SKM-1 treated with dmso at 0.1 percent for 144 hours (cell line): ENCODE measurements at regions not wholly inside any gene's neighbourhood (a gene's known extent, or its start where the extent isn't known, plus 50 kb on each side); places are given as distances from the start of the nearest gene placed in this dataset.

Source experiments
- DNase-seq: peaks from one replicate; lab custom pipeline; 2025; ENCODE audit not compliant: unreplicated experiment; lab: John Stamatoyannopoulos, UW

DNA sequence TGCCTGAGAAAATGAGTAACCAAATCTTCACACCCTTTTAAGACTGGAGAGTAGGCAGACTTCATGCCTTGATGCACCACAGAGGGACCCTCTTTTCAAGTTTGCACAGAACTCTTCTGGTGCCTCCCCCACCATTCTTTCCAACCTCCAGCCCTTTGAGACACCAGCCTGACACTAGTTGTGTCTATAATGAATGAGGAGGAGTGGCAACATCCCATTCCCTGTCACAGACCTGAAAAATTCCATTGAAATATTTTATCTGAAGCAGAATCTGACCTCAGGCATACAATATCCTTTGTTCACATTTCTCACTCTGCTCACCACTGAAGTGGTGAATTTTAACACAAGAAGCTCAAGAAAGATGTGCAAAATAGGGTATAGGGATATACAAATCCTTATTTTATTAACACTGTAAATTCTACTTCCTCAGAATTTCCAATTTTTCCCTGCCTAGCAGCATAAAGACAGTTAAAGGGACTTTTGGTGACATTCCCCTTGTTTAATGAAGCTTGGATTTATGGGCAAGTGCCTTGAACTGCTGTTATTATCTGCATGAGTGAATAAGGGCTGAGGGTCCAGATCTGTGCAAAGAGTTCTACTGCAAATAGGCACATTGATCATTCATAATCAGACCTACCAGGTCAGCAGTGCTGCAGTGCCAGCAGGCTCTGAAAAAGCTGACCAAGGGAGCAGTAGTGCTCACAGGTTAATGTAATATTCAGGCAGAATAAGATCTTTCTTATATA lies 149.9 kb upstream of the PAQR3 start:
- DNase-seq = no peak

DNA sequence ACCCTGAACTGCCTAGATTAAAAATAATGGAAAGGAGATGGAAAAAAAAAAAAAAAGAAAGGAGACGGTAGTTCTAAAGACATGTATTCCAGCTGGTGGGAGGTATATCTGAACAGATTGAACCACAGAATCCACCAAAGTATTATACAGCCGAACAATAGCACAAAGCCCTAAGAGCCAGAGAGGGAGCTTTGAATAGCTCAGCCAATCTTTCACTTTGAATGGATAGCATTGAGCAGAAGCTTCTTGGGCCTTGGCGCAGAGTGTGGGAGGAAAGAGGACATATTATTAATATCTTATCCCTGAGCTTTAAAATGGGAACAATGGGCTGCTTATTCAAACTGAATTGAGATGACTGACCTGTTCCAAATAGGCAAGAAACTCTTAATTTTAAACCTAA lies 147.8 kb upstream of the PAQR3 start:
- DNase-seq = no peak

DNA sequence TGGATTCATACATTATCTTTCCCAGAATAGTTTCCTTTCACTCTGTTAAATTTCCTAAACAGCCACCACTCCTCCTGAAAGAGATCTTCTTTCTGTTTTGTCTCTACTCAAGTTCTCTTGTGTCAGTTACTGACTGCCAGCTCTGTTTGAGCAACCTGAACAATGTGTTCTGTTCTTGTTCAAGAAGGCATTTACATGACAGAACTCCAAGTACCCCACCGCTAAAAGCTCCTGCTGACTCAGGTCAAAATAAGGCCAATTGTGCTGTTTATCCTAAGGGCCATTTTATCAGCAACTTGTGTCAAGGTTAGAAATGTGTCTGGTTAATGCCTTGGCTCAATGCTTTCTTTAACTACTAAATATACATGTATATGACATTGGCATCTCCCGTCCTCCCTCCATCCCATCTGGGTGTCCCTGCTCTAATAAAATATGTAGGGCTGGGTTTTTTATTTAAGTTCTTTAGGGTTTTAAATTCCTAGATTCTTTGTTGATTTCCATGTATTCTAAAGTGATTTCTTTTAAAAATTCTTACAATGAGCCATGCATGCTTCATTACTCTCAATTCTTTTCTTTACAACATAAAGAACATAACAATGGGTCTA lies 144.3 kb upstream of the PAQR3 start:
- DNase-seq = no peak

DNA sequence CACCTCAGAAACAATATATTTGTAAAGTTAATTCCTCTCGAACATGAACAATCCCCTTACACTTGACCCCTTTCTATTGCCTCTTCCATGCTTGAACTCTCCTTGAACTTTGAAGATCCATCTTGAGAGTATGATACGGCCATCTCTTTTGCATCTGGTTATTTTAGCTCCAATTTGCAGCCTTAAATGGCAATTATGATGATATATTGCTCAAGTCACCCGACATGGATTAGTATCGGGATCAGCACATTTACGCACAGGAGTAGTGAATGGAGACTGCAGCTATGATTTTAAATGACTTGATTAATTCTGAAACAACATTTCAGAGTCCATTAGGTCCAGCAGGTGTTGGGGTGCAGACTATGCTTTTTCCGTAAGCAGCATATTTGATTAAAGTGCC lies 143.8 kb upstream of the PAQR3 start:
- no peak for DNase-seq

DNA sequence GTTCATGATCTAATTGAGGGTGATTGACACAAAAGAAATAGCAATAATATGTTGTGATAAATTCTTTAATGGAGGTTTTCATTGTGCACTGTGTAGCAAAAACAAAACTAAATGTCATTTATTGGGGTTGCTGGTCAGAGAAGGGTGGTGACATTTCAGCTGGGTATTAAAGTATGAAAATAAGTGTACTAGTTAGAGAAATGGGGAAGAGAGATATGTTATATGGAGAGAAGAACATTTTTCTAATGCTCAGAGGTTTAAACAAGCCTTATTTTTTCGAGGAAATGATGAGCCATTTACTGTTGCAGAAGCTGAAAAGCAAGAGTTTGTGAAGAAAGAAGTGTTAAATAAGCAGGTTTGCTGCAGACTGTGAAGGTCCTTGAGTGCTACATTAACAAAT lies 142.7 kb upstream of the PAQR3 start:
- no peak for DNase-seq

DNA sequence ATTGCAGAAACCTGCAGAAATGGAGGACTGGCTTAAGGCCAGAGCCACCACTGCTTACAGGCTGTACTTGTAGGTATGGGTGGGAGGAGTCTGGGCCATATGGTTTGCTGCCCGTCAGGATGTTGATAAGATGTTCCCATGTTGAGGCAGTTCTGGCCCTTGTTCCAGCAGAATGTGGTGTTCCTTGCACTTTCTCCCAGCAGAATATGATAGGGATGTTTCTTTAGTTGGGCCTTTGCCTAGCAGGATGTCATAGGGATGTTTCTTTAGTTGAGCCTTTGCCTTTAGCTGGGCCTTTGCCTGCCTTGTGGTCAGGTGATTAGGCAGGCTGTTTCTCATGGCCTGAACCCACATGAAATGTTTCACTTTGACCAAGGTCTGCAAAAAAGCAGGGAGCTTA lies 139.1 kb upstream of the PAQR3 start:
- no peak for DNase-seq

DNA sequence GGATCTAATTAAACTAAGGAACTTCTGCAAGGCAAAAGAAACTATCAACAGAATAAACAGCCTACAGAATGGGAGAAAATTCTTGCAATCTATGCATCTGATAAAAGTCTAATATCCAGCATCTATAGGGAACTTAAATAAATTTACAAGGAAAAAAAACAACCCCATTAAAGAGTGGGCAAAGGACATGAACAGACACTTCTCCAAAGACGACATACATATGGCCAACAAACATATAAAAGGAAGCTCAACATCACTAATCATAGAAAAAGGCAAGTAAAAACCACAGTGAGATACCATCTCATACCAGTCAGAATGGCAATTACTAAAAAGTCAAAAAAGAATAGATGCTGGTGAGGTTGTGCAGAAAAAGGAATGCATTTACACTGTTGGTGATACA lies 134.8 kb upstream of the PAQR3 start:
- DNase-seq = no peak

DNA sequence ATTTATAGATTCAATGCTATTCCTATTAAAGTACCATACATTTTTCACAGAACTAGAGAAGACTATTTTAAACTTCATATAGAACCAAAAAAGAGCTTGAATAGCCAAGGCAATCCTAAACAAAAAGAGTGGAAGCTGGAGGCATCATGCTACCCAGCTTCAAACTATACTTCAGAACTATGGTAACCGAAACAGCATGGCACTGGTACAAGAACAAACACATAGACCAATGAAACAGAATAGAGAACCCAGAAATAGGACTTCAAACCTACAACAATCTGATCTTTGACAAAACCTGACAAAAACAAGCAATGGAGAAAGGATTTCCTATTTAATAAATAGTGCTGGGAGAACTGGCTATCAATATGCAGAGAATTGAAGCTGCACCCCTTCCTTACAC lies 134.2 kb upstream of the PAQR3 start:
- DNase-seq = no peak

DNA sequence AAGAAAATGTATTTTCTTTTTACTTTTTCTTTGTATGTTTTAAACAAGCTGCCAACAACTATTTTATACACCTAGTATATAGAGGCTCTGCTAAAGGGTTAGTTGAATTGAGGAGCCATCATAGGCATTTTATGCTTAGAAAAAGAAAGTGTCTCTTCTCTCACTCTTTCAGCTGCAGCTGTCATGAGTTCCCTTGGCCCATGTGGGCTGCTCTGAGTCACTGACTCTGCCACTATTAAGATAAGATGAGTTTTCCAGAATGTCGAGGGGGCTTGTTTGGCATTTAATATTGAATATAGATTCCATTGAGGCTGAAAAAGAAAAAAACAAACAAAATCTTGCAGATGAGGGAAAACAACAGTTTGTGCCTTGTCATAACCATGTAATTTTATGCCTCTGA lies 126.0 kb upstream of the PAQR3 start:
- DNase-seq = no peak

DNA sequence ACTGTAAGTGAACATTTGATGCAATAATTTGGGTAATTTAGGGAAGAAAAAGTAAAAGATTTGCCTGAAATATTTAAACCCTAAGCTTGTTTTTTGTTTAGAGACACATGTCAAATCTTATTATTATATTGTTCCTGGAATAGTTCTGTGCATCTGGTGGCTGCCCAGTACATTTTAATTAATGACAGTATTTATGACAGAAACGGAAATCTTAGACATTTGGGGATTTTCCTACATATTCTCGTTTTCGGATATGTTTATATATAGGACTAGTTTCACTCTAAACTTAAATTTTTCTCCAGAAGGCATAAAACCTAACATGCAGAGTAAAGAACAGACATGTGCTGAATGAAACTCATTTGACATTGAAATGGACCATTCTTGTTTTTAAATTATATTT lies 125.6 kb upstream of the PAQR3 start:
- DNase-seq = no peak

DNA sequence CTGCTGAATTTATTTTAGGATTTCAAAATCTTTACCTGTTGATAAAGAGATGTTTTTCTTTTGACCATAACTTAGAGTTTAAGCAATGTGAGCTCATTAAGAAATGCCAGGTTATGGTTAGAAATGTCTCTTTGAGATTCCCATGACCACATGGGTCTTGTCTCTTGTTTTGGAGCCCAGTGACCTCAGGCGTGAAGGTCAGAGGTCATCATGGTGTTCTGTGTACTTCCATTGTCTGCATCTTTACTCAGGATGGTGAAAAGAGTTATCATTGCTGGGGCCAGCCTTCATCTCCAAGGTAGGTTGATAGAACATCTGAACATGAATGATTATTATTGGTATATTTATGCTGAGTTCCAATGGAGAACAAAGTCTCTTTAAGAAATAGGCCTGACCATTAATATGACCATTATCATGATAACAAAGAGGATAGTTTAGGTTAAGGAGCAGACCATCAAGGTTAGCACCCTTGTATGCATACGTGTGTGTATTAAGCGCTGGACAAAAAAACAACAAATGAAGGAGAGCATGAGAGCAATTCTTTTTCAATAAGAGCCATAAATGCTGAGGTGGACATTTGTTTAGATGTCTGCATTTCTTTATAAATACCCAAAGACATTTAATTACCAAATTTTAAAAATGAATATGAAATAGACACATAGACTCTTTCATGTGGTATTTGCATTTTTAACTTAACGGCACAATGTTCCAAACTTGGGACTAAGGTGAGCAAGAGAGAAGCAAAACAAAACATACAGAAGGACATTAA lies 120.6 kb upstream of the PAQR3 start:
- no peak for DNase-seq

DNA sequence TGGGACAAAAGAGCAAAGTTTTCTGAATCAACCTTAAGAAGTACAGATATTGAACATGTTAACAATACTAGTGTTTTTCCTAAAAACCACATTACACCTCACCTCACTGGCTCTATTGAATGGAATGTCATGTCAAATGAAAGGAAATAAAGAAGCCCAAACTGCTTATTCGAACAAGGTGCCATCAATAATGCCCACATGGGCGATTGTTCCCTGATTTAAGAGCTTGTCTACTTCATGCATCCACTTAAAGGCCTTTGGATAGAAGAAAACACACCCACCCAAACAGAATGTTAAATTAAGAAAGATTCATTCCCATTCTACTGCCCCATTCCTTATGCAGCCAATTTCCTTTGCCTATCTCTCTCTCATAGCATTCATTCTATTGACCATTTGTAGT lies 118.5 kb upstream of the PAQR3 start:
- no peak for DNase-seq

DNA sequence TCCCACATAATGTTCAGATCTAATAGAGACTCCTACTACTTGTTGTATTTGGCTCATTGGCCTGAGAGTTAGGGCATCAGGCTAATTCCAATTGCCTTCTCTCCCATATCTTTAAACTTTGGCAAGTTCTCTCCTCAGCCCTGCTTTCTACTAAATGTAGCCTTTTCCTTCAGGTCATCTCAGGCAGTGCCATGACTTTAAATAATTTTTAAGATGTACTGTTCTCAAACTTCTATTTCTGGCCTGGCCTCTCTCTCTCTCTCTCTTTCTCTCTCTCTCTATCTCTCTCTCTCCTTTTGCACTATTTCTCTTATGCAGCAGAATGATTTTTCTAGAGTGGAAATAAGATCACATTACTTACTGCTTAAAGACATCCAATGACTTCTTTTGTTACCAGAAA lies 114.5 kb upstream of the PAQR3 start:
- DNase-seq = no peak

DNA sequence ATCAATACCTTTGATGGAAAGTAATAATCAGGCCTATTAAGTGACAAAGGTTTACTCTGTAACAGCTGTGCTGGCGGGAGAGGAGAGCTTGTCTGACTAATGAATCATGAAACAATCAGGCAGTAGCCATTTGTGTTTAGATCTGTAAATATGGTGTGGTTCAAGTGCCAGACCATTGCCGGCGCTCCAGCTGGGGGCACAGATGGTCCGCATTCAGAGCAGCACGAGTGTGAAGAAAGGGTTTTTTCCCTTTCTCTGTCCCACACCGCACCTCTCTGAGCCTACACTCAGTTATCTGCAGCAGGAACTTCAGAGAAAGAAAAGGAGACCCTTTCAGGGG lies 111.3 kb upstream of the PAQR3 start:
- DNase-seq = no peak

DNA sequence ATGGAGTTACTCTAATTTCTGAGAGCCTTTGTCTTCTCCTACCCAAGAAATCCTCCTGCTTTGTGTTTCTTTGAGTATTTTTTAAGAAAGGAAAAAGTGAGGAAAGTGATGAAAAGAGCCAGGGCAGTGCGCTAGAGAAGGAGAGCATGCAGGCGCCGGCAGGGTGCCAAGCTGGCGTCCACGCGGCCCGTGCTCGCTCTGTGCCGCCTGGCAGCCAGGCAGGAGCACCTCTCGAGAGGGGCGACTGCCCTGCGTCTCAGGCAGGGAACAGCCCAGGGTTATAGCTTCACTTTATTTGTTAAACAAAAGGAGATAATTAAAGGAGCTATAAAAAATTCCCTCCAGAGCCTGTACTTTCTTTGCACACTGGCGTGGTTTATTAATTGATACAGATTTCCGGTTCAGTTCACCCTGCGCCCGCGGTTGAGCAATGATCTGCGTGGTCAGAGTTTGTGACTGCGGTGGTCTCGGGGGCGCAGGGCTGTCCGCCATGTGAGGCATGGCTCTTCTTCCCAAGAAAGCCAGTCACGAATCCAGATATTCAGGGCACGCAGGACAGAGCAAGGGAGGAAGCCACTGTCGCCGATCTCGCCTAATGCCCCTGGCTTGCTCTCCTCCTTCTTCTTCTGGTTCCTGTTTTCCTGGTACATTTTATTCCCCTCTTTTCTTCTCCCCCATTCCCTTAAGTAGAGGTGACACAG lies 110.8 kb upstream of the PAQR3 start:
- no peak for DNase-seq

DNA sequence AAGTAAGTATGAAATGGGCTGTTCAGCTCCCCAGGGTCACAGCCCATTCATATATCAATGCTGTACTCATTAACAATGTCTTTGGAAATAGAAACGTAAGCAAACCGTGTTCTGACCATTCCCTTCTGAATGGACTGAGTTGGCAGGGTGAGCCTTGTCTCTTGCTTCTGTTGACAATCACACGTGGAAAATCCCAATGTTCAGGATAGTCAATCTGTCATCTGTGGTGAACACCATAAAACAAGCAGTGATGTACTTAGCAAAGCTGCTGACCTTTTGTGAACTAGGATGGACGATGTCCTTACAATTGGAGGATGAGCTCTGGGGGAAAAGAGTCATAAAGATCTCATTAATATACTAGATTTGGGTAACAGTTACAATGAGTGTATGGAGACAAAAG lies 109.6 kb upstream of the PAQR3 start:
- DNase-seq = no peak

DNA sequence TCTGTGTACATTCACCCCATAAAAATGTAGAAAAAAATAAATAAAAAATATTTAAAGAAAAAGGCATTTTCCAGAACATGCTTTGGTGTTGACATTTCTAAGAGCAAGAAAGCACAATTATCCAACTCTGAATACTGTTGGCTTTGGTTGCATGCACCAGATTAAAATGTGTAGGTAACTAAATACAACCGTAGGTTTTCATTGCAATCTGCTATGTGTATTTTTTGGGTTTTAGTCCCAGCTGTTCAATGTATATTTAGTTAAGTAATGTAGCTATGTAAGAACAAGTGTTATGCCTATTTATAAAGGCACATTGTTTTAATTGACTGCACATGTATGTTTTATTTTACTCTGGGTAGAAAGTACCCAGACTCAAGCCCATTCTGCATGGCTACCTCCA lies 108.1 kb upstream of the PAQR3 start:
- DNase-seq = no peak

DNA sequence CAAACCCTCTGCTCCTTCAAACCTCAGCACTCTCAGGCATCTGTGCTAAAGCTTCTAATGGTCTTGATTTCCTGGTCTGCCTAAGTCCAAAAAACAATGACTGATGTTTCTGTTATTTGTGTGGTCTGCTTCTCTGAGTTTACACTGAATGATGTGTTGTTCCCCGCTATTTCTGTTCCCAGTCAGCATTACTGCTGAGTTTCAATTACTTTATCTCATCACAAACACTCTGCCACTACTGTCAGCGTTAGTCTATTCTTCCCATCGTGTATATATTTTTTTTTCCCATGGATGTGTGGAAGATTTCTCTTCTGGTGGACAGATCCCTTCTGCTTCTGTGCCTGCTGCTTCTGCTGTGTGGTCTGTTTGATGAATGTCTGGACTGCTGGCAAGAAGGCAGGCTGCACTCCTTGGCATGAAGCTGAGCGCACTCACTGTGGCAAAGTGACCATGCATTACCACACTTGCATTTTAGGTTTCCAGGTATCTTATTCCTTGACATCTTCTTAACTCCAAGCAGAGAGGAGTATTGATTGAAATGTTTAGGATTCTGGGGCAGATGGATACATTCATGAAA lies 106.9 kb upstream of the PAQR3 start:
- DNase-seq = no peak

DNA sequence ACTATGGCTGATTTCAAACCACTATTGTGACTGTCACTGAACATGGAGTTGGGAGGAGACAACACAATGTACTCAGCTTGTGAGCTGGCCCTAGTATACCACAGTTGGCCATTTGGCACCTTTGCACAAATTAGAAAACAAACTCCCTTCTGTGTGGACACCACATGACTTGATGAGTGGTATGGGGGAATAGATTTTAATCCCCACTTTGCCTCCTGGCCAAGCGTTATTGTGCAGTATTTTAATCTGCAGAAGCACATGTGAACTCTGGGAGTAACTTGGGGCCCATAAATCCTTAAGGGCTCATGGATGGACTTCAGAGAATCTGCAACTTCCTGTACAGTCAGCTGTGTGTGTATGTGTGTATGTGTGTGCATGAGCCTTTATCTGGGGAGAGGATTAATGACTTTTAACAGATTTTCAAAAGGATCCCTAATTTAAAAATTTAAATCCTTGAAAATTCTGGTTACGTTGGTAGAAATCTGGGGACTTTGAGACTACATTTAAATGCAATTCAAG lies 105.0 kb upstream of the PAQR3 start:
- DNase-seq = no peak

DNA sequence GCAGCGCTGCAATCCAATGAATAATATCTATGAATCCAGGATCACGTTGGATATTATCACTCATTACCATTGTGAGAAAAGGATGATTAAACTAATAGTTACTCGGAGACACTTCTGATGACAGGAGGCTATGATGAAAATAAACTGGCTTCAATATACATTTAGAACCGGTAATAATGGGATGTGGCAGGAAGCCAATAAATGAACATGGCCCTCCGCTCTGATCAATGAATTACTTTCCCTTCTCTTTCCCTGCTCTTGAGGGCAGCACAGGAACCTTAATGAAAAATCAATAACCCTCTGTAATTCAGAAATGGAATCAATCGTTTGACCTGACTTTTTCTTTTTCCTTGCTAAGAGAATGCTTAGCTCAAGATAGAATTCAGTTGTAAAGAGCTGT lies 103.9 kb upstream of the PAQR3 start:
- DNase-seq = no peak

DNA sequence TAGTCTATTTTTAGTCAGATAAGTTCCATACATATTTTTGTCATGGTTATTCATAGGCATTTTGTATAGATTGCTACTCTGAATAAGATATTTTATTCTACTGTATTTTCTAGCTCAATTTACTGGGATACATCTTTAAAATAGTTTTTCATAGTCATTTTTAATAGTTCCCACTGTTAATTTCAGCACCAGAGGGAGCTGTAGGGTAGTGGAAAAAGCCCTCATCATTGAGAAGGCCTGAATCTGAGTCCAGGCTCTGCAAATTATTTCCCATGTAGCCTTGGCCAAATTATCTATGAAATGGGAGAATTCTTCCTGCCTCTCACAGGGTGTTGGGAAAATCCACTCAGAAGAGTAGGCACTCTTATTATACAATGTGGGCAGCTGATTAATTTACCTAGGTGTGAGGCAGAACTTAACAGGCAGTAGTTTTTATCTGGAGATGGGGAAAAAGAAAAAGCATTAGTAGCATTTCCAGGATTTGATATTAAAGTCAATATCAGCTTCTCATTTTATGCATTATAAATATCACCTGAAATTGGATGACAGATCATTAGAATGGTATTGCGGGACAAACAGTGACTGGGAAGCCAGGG lies 102.9 kb upstream of the PAQR3 start:
- peak; percentile 5 for DNase-seq
